Psoas muscle (tissue), 7 donors: ENCODE measurements at regions not wholly inside any gene's neighbourhood (a gene's known extent, or its start where the extent isn't known, plus 50 kb on each side); places are given as distances from the start of the nearest gene placed in this dataset.

Source experiments
- ATAC-seq, 4 donors: fragments of 200-7000 bp; cut with Tn5 transposase; one replicate each; pipeline ENCODE4 v1.9.1; 2020; ENCODE audit warnings: moderate library complexity in 3 of 4, mild to moderate bottlenecking in 2 of 4
- DNase-seq, 2 donors: peaks; one replicate each; pipeline ENCODE4 v3.0.0-alpha.2; 2020
- H3K27ac ChIP-seq: fragments of 200-600 bp; one replicate; pipeline ENCODE4 v1.8.0; 2022
- H3K27me3 ChIP-seq, 3 donors: fragments of 200-600 bp in 1 of 3; one replicate each; pipeline versions ENCODE4 v1.6.1 to v1.8.0; 2013 to 2022; ENCODE audit warnings: low read length in 2 of 3, mild to moderate bottlenecking in 2 of 3, moderate library complexity in 1 of 3; ENCODE audit not compliant: insufficient read depth in 3 of 3
- H3K36me3 ChIP-seq, 2 donors: fragments of 200-600 bp in 1 of 2; one replicate each; pipeline versions ENCODE4 v1.6.1 to v1.8.0; 2013 to 2022; ENCODE audit warnings: low read depth in 1 of 2, mild to moderate bottlenecking in 1 of 2, moderate library complexity in 1 of 2; ENCODE audit not compliant: insufficient read depth in 1 of 2
- H3K4me1 ChIP-seq: fragments of 200-600 bp; one replicate; pipeline ENCODE4 v1.8.0; 2022
- H3K4me3 ChIP-seq: fragments of 200-600 bp; one replicate; pipeline ENCODE4 v1.8.0; 2022; ENCODE audit warnings: mild to moderate bottlenecking
- H3K9me3 ChIP-seq: fragments of 200-600 bp; one replicate; pipeline ENCODE4 v1.8.0; 2022
- CTCF ChIP-seq: fragments of 200-600 bp; IDR thresholded peaks from one replicate; pipeline ENCODE4 v1.8.0; 2022; ENCODE audit warnings: antibody characterized with exemption
- WGBS, 3 donors: extraction: QIAGEN DNeasy Blood & Tissue Kit; methylation state at CpG; one replicate each; pipeline versions ENCODE4 v1.1.6 to v1.1.7; 2013; 5-methylcytosine and 5-hydroxymethylcytosine counted together
- intact Hi-C, 2 donors: fragments of 100-400 bp; cut with DNase I; formaldehyde crosslinking; loops; one replicate each; pipeline versions ENCODE4 v1.11.0 to v1.14.2; 2022
- donor health status: healthy with polysubstance abuse.
- donor health status: DM: no; HTN: no; CAD: no; lungs with moderate emphysema.
- donor health status: Bipolar disorder and iron deficiency.
- donor health status: healthy.
- donor health status: DM: yes; HTN: yes; CAD: no.
- donor health status: DM: no; HTN: no; CAD: no.
- donor health status: DM: yes; HTN: yes; CAD: no.

GRCh38 chr12:88251798-88252197 is 109.7 kb downstream of the TMTC3 start:
- no peak overlapping the region for H3K27ac ChIP-seq
- H3K4me1 ChIP-seq, result no peaks in the 10 kb centered on the region
- intact Hi-C loops, result no loop called here
- no peaks in the 10 kb centered on the region for H3K36me3 ChIP-seq
- no peak for ATAC-seq
- no peak for DNase-seq
- TF ChIP-seq CTCF, result no peak
- H3K27me3 ChIP-seq, result no peaks in the 10 kb centered on the region
- H3K4me3 ChIP-seq, result no peak overlapping the region
- H3K9me3 ChIP-seq, result no peaks in the 10 kb centered on the region

- no peaks in the 10 kb centered on the region for H3K36me3 ChIP-seq
- no peaks in the 10 kb centered on the region for H3K4me1 ChIP-seq
- no peaks in the 10 kb centered on the region for H3K9me3 ChIP-seq
- H3K27ac ChIP-seq, result no peak overlapping the region
- no peaks in the 10 kb centered on the region for H3K27me3 ChIP-seq
- TF ChIP-seq CTCF, result no peak
- H3K4me3 ChIP-seq, result no peak overlapping the region
- DNase-seq, result no peak
- ATAC-seq, result no peak
- intact Hi-C loops, result no loop called here
These were observed 111.4 kb downstream of the TMTC3 start for GRCh38 chr12:88253371-88253978.

- H3K36me3 ChIP-seq, result no peaks in the 10 kb centered on the region
- 63 to 69% (median 69%) methylated on average over 2 of the region's 2 CpGs for WGBS, 3 donors
- no peak overlapping the region for H3K4me3 ChIP-seq
- no peak overlapping the region for H3K27ac ChIP-seq
- no peak for ATAC-seq
- no peaks in the 10 kb centered on the region for H3K4me1 ChIP-seq
- no peaks in the 10 kb centered on the region for H3K27me3 ChIP-seq
- TF ChIP-seq CTCF, result no peak
- DNase-seq, result no peak
- intact Hi-C loops, result no loop called here
- H3K9me3 ChIP-seq, result no peaks in the 10 kb centered on the region
These were observed 113.1 kb downstream of the TMTC3 start for GRCh38 chr12:88255224-88255623.

- no peaks in the 10 kb centered on the region for H3K27me3 ChIP-seq
- intact Hi-C loops, result no loop called here
- no peak for ATAC-seq
These were observed 113.7 kb downstream of the TMTC3 start for GRCh38 chr12:88255847-88256246.

More at GRCh38 chr12:88255847-88256246, 113.7 kb downstream of the TMTC3 start:
- Histone ChIP-seq H3K36me3 (no peaks in the 10 kb centered on the region), H3K9me3 (no peaks in the 10 kb centered on the region), H3K27ac (no peak overlapping the region), H3K4me1 (no peaks in the 10 kb centered on the region), H3K4me3 (no peak overlapping the region)
- no peak for TF ChIP-seq CTCF
- DNase-seq, result no peak
